Medulla oblongata (tissue), 1 donor: ENCODE measurements at regions not wholly inside any gene's neighbourhood (a gene's known extent, or its start where the extent isn't known, plus 50 kb on each side); places are given as distances from the start of the nearest gene placed in this dataset.
A peak's percentile ranks its signal among the peaks of the same experiment; 100 is the strongest.
"Not testable (repeated sequence)": the region's sequence is repeated elsewhere in the genome, so short reads cannot be mapped to it uniquely, and the experiment has no call there.

ENCODE experiments used
- DNase-seq: peaks from one replicate; pipeline ENCODE4 v3.0.0-alpha.2; 2015; ENCODE audit errors: extremely low spot score

DNA sequence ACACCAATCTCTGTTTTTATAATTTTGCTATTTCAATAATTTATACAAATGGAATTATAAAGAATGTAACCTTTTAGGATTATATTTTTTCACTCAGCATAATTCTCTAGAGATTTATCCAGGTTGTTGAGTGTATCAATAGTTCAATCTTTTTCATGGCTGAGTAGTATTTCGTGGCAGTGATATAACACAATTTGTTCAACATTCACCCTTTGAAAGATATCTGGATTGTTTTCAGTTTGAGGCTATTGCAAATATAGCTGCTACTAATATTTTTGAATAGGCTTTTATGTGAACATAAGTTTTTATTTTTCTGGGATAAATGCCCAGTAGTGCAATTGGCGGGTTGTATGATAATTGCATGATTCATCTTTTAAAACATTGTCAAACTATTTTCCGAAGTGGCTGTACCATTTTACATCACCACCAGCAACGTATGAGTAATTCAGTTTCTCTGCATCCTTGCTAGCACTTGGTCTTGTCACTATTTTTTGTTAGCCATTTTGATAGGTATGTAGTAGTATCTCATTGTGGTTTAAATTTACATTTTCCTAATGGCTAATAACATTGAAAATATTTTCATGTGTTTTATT, 55.6 kb upstream of the ABCD3 start:
- DNase-seq, result no peak

DNA sequence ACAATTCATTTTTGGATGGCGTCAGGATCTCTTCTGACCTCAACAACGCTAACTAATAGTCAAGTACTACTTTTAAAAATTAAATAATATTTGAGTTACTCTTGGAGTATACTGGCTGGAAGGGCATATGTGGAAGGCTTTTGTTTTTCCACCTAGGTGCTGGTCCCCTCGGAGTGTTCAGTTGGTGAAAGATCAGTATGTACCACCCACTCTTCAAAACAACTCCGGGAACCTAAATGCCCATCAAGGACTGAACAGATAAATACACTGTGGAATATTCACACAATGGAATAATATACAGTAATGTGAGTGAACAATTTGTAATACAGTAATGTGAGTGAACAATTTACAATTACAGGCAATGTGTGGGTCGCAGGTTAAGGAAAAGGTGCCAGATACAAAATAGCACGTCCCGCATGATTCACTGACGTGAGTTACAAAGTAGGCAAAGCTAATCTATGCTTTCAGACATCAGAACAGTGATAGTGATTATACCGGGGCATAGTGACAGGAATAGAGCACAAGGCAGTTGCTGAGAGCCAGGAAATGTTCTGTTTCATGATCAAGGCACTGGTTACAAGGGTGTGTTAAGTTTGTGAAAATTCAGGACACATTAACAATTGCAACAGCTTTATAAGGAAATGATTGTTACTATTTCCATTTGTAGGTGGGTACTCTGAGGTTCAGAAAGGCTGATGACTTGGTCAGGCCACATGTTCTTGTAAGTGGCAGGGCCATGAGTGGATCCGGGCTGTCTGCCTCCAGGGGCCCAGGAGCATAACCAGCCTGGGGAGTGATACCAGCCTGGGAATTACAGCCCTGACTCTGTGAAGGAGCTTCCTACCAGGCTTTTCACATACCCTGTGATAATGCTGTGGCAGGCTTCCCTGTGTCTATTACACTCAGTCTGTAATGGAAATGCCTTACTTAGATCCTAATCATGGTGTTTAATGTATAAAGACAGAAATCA, 59.3 kb upstream of the ABCD3 start:
- DNase-seq, result no peak

DNA sequence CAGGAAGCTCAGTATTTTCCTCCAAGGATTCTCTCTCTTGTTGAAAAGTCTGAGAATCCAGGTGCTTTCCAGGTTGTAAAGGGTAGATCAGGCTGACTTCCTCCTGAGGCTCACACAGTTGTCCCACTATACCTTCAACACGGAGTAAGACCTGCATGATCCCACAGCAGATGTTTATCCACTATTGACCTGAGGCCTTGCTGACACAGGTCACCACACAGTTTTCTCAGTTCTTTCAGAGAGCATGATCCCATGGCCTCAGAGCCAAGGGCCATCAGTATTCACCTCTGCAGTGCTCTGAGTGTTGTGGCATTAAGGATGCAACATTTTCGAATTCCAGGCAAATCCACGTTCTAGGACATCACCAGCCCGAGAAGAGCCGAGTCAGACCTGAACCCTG, 60.5 kb upstream of the ABCD3 start:
- no peak for DNase-seq

DNA sequence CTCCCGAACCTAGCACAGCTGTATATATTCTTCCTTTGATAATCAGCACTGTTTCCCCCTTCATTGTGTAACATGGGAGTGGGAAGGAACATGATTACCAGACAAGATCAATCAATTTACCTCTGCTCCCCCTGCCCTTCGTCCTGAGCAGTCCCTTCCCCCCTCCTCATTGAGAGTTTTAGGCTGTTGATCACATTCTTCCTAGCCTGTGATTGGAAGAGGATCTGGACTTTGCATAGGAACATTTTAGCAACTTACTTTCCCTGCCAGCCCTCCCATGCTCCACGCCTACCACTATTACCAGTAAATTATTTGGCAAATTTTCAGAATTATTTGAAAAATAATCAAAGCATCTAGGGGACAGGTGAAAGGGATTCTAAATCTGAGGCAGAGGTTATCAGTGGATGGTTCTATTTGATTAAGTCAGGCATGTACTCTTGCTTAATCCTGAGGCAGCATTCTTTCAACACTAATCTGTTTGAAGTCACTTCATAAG, 62.7 kb upstream of the ABCD3 start:
- DNase-seq, result no peak

DNA sequence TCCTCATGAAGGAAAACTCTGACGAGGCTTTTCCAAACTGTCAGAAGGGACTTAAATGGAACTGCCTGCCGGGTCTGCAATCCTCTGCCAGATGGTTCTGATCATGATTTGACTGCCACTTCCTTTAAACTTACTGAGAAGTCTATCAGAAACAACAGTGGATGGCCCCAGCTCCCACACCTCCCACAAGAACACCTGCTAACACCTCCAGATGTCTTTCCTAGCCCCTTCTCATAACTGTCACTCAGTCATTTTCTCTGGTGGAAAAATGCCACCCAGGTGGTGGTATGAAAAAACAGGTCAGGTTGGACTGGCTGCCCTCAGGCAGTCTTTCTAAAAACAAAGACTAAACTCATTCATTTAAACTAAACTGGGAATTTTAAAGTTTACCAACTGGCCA, 66.7 kb upstream of the ABCD3 start:
- DNase-seq, result no peak

DNA sequence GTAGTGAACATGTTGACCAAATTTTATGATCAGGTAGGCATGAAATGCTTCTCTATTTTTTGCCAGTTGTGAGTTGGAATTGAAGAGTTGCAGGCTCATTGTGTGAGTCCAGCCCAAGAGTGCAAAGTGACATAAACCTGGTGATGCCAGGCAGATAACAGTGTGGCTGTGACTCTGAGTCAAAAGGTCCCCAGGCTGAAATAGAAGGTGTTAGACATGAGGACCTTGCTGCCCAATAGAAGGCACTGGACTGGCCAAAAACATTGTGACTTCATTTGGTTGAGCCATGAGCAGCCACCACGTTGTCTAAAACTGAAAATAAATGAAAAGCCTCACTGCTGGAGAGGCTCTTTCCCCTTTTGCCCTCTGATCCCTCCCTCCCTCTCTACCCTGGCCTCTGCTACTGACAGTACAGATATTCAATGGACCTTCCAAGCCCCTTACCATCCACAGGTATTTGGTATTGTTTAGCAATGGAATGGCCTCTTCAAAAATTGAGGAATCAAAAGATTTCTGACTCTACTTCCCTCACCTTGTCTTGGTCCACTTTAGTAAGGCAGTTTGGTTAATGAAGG, 67.8 kb upstream of the ABCD3 start:
- no peak for DNase-seq

DNA sequence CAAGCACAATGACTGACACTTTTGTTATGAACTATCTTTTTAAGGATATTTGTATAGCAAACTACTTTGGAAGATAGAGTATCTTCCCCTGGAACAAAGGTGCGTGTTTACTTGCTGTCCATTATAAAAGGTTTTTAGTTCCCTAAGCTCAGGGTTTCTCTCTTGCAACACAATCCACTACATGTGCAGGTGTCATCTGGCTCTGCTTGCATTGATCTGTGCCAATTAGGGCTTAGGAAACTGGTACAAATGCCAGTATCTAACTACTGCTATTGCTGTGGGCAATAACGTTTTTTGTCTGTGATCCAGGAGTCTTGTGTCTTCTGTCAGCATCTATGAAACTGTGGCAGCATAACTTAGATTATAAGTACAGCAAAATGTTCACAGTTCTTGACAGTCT, 68.3 kb upstream of the ABCD3 start:
- DNase-seq, result no peak

DNA sequence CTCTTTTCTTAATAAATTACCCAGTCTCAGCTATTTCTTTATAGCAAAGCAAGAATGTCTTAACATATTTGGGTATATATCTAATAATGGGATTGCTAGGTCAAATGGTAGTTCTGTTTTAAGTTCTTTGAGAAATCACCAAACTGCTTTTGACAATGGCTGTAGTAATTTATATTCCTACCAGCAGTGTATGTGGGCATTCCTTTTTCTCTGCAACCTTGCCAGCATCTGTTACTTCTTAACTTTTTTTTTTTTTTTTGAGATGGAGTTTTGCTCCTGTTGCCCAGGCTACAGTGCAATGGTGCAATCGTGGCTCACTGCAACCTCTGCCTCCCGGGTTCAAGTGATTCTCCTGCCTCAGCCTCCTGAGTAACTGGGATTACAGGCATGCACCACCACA, 69.8 kb upstream of the ABCD3 start:
- not testable (repeated sequence) for DNase-seq

DNA sequence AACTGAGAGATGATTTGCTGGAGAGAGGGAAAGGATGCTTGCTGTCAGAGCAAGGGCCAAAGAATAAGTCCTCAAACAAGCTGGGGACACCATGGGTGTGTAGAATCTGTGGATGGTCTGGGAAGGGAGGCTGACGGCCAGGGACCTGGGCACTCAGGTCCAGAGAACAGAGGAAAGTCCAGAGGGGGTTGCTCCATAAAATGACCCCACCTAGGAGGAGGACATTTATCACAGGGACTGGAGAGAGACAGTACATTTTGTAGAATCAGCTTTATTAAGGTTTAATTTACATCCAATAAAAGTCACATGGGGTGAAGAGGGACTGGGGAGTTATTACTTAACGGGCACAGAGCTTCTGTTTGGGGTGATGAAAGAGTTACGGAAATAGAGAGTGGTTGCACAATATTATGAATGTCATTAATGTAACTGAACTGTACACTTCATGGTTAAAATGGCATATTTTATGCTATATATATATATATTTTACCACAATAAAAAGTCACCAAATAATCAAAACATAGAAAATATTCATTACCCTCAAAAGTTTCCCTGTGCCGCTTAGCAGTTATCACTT, 73.0 kb upstream of the ABCD3 start:
- no peak for DNase-seq

DNA sequence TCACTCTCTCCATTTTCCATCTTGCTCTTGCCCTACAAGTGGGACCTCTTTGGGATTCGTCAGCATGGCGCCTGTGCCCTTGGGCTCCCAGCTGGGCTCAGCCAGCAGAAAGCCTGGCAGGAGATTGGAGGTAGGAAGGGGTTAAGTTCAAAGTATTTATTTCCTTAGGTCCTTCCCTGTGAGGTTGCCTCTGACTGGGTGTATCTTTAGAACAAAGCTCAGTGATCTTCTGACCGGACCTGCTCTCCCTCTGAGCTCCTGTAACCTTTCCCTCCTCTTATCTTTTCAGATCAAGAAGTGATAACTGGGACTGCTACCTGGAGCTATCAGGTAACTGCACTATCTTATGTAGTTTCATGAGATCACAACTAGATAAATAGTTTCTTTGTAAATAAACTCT, 75.8 kb upstream of the ABCD3 start:
- no peak for DNase-seq

DNA sequence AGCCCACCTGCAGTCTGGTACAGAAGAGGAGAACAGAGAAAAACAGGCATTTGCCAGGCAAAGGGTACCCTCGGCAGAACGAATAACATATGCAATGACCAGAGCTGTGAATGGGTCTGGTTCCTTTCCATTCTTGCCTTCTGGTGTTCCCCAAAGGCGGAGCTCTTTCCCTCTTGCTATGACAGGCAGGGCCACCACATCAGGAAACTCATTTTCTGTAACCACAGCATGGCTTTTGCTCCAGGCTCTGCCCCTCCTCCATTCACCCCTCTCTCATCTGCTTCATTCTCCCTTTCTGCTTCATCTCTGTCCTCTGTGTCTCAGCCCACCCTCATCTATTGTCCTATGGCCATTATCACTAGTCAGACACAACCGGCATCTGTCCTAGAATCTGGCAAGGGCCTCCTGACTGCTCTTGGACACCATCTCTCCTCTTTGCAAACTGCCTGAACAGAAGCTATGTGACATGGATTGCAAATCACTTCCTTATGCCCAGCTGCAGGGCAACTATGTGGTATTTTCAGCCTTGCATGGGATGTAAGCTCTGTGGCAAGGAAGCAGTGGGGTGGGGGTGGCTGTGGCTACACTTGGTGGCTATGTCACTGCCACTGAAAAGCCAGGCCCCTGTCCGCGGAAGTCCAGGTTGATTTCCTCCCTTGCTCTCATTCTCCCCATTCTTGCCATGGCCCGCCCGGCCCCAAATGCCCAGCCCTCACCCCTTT, 78.8 kb upstream of the ABCD3 start:
- DNase-seq, result peak; percentile 29

DNA sequence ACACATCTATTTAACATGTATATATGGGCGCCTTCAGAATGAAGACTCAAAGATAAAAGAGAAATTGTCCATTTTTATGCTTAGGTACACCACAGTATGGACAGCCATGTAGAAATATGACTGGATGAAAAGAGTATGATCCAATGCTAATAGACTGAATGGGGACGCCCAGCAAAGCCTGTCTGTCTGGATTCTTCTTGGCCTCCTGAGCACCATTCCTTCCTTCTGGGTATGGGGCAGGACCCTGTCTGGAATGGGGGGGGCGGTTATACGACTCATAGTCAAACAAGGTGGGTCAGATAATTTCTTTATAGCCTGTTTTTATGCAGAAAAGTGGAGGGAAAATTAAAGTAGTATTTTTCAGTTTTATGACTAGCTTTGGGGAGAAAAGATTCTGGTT, 81.2 kb upstream of the ABCD3 start:
- no peak for DNase-seq

DNA sequence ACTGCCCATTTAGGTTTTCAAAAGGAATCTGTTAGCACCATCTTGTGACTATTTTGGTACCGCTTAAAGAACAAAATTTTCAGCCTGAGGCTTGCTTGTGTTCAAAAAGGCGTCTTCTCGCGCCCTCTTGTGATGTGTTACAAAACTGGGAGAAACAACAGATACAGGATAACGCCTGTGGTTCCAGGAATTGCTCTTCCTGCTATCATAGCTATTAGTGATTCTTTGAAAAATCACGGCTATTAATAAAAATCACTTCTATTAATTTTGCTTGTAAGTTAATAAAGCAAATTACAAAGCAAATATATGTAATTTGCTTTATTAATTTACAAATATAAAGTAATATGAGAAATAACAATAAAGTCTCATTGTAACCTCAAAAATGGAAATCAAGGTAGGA, 82.2 kb upstream of the ABCD3 start:
- peak; percentile 96 for DNase-seq

DNA sequence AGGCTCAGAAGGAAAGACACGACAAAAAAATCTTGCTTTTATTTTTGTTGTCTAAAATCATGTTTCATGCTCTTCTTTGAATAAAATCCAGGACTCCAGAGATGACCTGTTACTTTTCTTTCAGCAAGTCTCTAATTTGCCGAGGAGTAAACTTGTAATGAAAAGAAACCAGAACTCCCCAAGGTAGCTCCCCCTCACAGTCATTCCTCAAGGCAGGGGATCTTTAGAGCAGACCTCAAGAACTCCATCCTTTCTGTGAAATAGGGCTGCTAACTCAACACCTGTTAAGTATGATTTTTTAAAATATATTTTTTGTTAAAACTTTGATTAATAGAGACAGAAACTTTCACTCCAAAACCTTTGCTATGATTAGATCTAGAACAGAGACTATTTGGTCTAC, 82.7 kb upstream of the ABCD3 start:
- DNase-seq, result no peak

DNA sequence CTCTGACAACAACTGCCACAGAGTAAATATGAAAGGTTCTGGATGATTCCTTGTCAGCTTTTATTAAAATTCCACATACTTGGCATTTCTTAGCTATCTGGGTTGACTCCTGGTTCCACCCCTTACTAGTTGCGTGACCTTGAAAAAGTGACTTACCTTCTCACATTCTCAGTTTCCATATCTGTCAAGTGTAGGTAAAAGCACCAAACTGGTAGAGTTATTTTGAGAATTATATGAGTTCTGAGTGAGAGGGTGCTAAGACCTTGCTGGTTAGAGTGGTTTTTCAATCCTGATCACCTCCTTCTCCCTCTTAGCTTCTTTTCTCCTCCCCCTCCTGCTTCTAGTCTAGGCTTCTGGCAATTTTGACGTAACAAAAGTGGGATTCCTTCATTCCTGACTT, 83.4 kb upstream of the ABCD3 start:
- no peak for DNase-seq

DNA sequence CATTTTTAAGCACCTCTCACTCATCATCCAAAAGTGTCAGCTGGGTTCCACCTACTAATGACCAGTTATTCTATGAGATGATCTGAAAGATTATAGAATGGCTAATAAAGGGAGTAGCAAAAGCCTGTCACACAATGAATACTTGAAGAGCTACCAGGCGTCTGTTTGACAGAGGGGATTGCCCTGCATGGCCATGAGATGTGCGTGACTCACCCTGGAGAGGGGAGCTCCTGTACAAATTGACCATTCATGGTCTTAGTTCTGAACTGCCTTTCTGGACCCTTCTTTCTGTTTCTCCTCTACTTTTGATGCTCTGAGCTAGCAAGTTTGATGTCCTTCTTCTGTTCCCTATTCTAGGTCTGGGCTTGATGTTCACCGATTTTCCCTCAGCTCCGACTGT, 85.2 kb upstream of the ABCD3 start:
- DNase-seq, result no peak

DNA sequence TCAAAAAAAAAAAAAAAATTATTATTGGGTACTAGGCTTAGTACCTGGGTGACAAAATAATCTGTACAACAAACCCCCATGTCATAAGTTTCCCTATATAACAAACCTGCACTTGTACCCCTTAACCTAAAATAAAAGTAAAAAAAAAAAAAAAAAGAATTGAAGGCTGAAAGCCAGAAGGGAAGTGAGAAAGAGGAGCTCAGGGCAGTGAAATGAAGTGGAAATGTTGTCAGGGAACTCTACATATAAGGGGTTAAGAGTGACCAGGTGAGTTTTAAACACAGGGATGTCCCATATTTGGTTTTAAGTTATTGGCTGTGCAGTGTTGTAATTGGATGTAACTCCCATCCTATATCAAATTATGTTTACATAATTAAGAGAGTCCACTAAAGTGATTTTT, 85.7 kb upstream of the ABCD3 start:
- DNase-seq, result no peak

DNA sequence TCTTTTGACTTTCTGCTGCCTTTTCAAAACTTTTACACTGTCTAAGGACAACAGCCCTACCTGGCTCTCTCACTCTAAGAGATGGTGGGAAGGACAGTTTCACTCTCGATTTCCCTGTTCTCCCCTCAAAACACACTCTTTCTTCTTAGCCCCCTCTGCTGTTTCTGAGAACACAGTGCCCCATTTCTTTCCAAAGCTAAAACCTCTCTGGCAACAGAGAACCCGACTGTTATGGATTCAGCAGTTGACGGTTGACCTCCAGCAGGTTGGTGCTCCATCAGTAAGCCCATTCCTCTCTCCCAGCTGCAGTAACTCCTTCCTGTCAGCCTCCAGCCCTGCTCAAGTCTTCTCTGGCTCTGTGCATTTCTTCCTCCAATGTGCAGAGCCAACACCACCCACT, 88.2 kb upstream of the ABCD3 start:
- no peak for DNase-seq

DNA sequence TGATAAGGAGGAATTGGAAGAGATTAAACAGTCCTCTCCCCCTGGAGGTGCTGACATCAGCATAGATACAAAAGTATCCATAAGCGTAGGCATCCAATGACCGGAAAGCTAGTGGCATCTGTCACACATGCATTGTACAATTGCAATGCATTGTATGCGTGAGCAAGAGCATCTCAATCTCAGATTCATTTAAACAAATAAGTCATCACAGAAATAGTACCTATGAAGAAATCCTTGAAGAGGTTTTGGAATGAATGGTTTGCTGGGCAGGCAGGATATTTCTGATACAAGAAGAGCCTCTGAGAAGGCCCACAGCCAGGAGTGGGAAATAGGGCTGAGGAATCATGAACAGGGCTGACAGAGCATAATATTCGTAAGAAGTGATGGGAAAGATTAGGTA, 88.9 kb upstream of the ABCD3 start:
- no peak for DNase-seq

DNA sequence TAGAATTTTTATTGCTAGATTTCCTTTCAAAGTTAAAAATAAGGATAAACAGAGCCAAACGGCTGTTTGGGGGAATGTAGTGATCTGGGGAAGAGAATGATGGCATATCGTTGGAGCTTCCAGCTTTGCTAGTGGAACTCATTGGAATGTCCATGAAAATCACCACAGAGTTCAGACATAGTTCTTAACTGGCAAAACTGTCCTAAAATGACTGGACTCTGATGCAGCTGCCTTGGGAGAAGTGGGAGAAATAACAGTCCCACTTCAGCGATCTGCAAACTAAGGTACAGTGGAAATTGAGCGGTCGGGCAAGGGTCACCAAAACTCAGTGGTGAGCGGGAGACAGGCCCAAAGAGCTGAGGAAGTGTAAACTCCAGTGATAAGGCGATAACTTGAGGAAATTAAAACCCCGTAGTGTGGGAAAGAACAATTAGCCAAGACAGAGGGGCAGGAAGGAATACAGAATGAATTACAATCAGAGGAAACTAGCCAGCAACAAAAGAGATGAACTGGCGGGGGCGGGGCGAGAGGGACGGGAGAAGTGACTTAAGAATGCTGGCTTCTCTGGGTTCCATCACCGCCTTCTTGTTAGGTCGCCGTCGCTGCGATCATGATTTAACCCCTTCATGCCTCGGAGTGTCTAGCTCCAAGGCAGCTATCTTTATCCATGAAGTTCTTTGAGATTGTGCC, 89.8 kb upstream of the ARHGAP29 start:
- no peak for DNase-seq

DNA sequence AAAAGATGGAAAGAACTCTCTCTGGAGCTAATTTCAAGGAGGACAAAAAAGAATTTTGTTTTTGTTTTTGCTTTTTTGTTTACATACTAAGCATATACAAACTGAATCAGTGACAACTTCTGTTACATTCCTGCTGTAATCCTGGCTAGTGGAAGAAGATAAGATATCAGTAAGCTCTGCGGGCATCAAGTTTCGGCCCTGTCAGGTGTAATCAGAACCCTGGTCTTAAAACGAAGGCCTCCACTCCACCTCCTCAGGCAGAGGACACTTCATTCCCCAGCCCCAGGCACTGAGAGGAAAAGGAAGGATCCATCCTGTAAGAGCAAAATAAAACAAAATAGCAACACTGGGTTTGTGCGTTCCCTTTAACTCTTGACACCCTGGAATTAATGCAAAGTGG, 88.9 kb upstream of the ARHGAP29 start:
- DNase-seq, result no peak
